H1 (cell line): ENCODE measurements at regions not wholly inside any gene's neighbourhood (a gene's known extent, or its start where the extent isn't known, plus 50 kb on each side); places are given as distances from the start of the nearest gene placed in this dataset.

ENCODE experiments used
- CTCF ChIA-PET: fragments of 300-600 bp; sonication (Branson Sonifier 250); formaldehyde crosslinking; loops from one replicate; lab custom pipeline; 2021; ENCODE audit not compliant: partially characterized antibody; lab: Charles Lee
- POLR2A ChIA-PET: fragments of 300-600 bp; sonication (Branson Sonifier 250); formaldehyde crosslinking; loops from one replicate; lab custom pipeline; 2021; ENCODE audit warnings: inconsistent platforms; ENCODE audit not compliant: partially characterized antibody; lab: Charles Lee
- DNase-seq, 2 experiments: peaks; one replicate each; pipeline versions ENCODE4 v3.0.0 to v3.0.0-alpha.2; 2010 to 2022; ENCODE audit warnings: low spot score in 2 of 2, low read depth in 1 of 2, mixed read lengths in 1 of 2
- FAIRE-seq: peaks from 2 replicates; lab custom pipeline; 2011; peaks lifted over from hg19 to GRCh38; lab: Jason Lieb, UNC
- H2AFZ ChIP-seq: 2 replicates; pipeline ENCODE4 v1.8.1; 2012; ENCODE audit warnings: low read length, inconsistent platforms
- H2AK5ac ChIP-seq: 2 replicates; pipeline ENCODE4 v1.6.1; 2013; ENCODE audit warnings: low read depth, low read length
- H2BK120ac ChIP-seq: replicated peaks from 2 replicates; pipeline ENCODE3; 2013; ENCODE audit warnings: low read depth, low read length, inconsistent platforms
- H2BK12ac ChIP-seq: 2 replicates; pipeline ENCODE4 v1.6.1; 2013; ENCODE audit warnings: low read depth, low read length
- H2BK15ac ChIP-seq: 2 replicates; pipeline ENCODE4 v1.6.1; 2013; ENCODE audit warnings: low read length
- H2BK20ac ChIP-seq: 2 replicates; pipeline ENCODE4 v1.6.1; 2013; ENCODE audit warnings: low read length
- H2BK5ac ChIP-seq: 2 replicates; pipeline ENCODE4 v1.6.1; 2013; ENCODE audit warnings: low read depth, low read length
- H3K14ac ChIP-seq: 2 replicates; pipeline ENCODE4 v1.6.1; 2013; ENCODE audit warnings: inconsistent platforms; ENCODE audit not compliant: insufficient read length
- H3K18ac ChIP-seq: 2 replicates; pipeline ENCODE4 v1.6.1; 2013; ENCODE audit warnings: low read length; ENCODE audit errors: extremely low read depth
- H3K23ac ChIP-seq: 2 replicates; pipeline ENCODE4 v1.6.1; 2013; ENCODE audit warnings: inconsistent platforms; ENCODE audit not compliant: insufficient read length
- H3K23me2 ChIP-seq: 2 replicates; pipeline ENCODE4 v1.6.1; 2013; ENCODE audit warnings: low read depth, low read length
- H3K27ac ChIP-seq: 2 replicates; pipeline ENCODE4 v1.6.1; 2011; ENCODE audit warnings: low read depth, low read length, inconsistent platforms
- H3K27me3 ChIP-seq, 4 experiments: replicated peaks in 1 of 4; 1 replicate in 1 of 4; 2 replicates in 3 of 4; pipeline versions ENCODE4 v1.6.1 to v1.8.1; 2011 to 2013; ENCODE audit warnings: low read length in 3 of 4, mild to moderate bottlenecking in 3 of 4, inconsistent platforms in 2 of 4, mixed read lengths in 2 of 4, moderate library complexity in 1 of 4; ENCODE audit not compliant: control insufficient read depth in 3 of 4, insufficient read depth in 3 of 4; ENCODE audit errors: extremely low read depth in 1 of 4
- H3K36me3 ChIP-seq, 4 experiments: 2 replicates each; pipeline versions ENCODE4 v1.6.1 to v1.8.1; 2011 to 2013; ENCODE audit warnings: mild to moderate bottlenecking in 4 of 4, low read length in 3 of 4, moderate library complexity in 2 of 4, control low read depth in 1 of 4, inconsistent platforms in 1 of 4; ENCODE audit not compliant: insufficient read depth in 4 of 4, control insufficient read depth in 2 of 4
- H3K4ac ChIP-seq: replicated peaks from 2 replicates; pipeline ENCODE3; 2013; ENCODE audit warnings: low read length, low read depth, mixed read lengths, inconsistent platforms; ENCODE audit not compliant: insufficient read length
- H3K4me1 ChIP-seq, 4 experiments: replicated peaks in 1 of 4; 1 replicate in 1 of 4; 2 replicates in 3 of 4; pipeline versions ENCODE4 v1.6.1 to v1.8.1; 2011 to 2013; ENCODE audit warnings: low read length in 3 of 4, inconsistent platforms in 2 of 4, mixed read lengths in 1 of 4; ENCODE audit not compliant: insufficient read depth in 4 of 4, control insufficient read depth in 3 of 4
- H3K4me2 ChIP-seq, 2 experiments: 2 replicates each; pipeline versions ENCODE4 v1.6.1 to v1.8.1; 2011 to 2013; ENCODE audit warnings: low read depth in 2 of 2, low read length in 2 of 2, control low read depth in 1 of 2, inconsistent platforms in 1 of 2, mild to moderate bottlenecking in 1 of 2; ENCODE audit not compliant: insufficient read depth in 1 of 2
- H3K4me3 ChIP-seq, 4 experiments: fragments of 200-600, 300-600 bp in 1 of 4; sonication (generic), shearing (Covaris generic), sonication (Bioruptor Twin) in 1 of 4; 2 replicates each; pipeline versions ENCODE4 v1.5.1 to v1.8.1; 2011 to 2016; ENCODE audit warnings: low read length in 4 of 4, low read depth in 3 of 4, control low read depth in 2 of 4, inconsistent platforms in 2 of 4, mild to moderate bottlenecking in 2 of 4, mixed read lengths in 1 of 4, moderate library complexity in 1 of 4; ENCODE audit not compliant: insufficient read depth in 2 of 4; ENCODE audit errors: extremely low read depth in 1 of 4
- H3K56ac ChIP-seq: replicated peaks from 2 replicates; pipeline ENCODE3; 2013; ENCODE audit warnings: low read depth, mild to moderate bottlenecking, mixed read lengths, low read length, inconsistent platforms; ENCODE audit not compliant: insufficient read length
- H3K79me1 ChIP-seq: 2 replicates; pipeline ENCODE4 v1.6.1; 2013; ENCODE audit warnings: low read depth, low read length, control low read depth
- H3K79me2 ChIP-seq, 2 experiments: 2 replicates each; pipeline versions ENCODE4 v1.6.1 to v1.8.1; 2012 to 2013; ENCODE audit warnings: low read length in 2 of 2, mild to moderate bottlenecking in 2 of 2, inconsistent platforms in 1 of 2; ENCODE audit not compliant: insufficient read depth in 2 of 2, control insufficient read depth in 1 of 2
- H3K9ac ChIP-seq, 4 experiments: replicated peaks in 1 of 4; 1 replicate in 1 of 4; 2 replicates in 3 of 4; pipeline versions ENCODE4 v1.6.1 to v1.8.1; 2011 to 2013; ENCODE audit warnings: low read depth in 3 of 4, low read length in 3 of 4, control low read depth in 2 of 4, mild to moderate bottlenecking in 2 of 4, moderate library complexity in 2 of 4, inconsistent platforms in 1 of 4; ENCODE audit errors: extremely low read depth in 1 of 4
- H3K9me3 ChIP-seq, 2 experiments: 2 replicates each; pipeline versions ENCODE4 v1.6.1 to v1.8.1; 2012 to 2013; ENCODE audit warnings: mild to moderate bottlenecking in 2 of 2, moderate library complexity in 2 of 2, control low read depth in 1 of 2, inconsistent platforms in 1 of 2, low read depth in 1 of 2, low read length in 1 of 2, mixed read lengths in 1 of 2; ENCODE audit not compliant: insufficient read depth in 2 of 2
- H4K20me1 ChIP-seq, 2 experiments: replicated peaks in 1 of 2; 2 replicates each; pipeline versions ENCODE3 to v1.8.1; 2011 to 2013; ENCODE audit warnings: inconsistent platforms in 2 of 2, low read length in 2 of 2, mild to moderate bottlenecking in 1 of 2; ENCODE audit not compliant: insufficient read depth in 2 of 2, control insufficient read depth in 1 of 2
- H4K5ac ChIP-seq: 2 replicates; pipeline ENCODE4 v1.6.1; 2013; ENCODE audit warnings: low read length, low read depth, mixed read lengths, inconsistent platforms; ENCODE audit not compliant: insufficient read length
- H4K8ac ChIP-seq: 2 replicates; pipeline ENCODE4 v1.8.0; 2013; ENCODE audit warnings: mild to moderate bottlenecking, moderate library complexity, low read length, inconsistent platforms; ENCODE audit not compliant: insufficient read depth; ENCODE audit errors: extremely low read depth
- H4K91ac ChIP-seq: replicated peaks from 2 replicates; pipeline ENCODE3; 2013; ENCODE audit warnings: low read length, mixed read lengths, inconsistent platforms; ENCODE audit not compliant: insufficient read length
- JUND ChIP-seq: IDR thresholded peaks from 2 replicates; pipeline ENCODE4 v1.6.1; 2011; ENCODE audit warnings: mild to moderate bottlenecking, improper control_type of control experiment, low read length
- POLR2A ChIP-seq, 2 experiments: IDR thresholded peaks; 1 replicate in 1 of 2; 2 replicates in 1 of 2; pipeline ENCODE4 v1.6.1; 2011; ENCODE audit warnings: low read depth in 2 of 2, low read length in 2 of 2, mild to moderate bottlenecking in 2 of 2; ENCODE audit errors: control extremely low read depth in 1 of 2
- POU5F1 ChIP-seq: IDR thresholded peaks from 2 replicates; pipeline ENCODE4 v1.6.1; 2011; ENCODE audit warnings: low read depth, mild to moderate bottlenecking, low read length, moderate library complexity
- RBBP5 ChIP-seq: IDR thresholded peaks from 2 replicates; pipeline ENCODE4 v1.7.1; 2012; ENCODE audit warnings: low read depth, mild to moderate bottlenecking, inconsistent platforms, low read length, moderate library complexity, borderline replicate concordance
- TF ChIP-seq, protein P1 (sequence below): IDR thresholded peaks from 2 replicates; pipeline ENCODE4 v1.6.1; 2011; ENCODE audit warnings: low read length, improper control_type of control experiment

DNA sequence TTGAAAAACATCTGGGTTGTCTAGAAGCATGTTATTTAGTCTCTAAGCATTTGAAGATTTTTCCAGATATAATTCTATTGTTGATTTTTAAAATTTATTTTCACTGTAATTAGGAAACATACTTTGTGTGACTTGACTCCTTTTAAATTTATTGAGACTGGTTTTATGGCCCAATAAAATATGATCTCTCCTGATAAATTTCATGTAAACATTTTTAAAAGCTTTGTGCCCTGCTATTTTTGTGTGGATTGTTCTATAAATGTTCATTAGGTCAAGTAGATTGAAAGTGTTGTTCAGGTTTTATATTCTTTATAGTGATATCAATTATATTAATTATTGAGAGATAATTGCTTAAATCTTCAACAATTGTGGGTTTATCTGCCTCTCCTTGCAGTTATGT lies 105.4 kb downstream of the RFX6 start:
- Histone ChIP-seq H3K23ac (no peak overlapping the region), H3K27ac (no peak overlapping the region), H4K91ac (no peak overlapping the region), H3K79me2 (no peaks in the 10 kb centered on the region), H4K20me1 (no peaks in the 10 kb centered on the region), H2BK20ac (no peak overlapping the region), H2AFZ (no peak overlapping the region), H3K23me2 (no peaks in the 10 kb centered on the region), H4K8ac (no peak overlapping the region), H4K5ac (no peak overlapping the region), H3K4me1 (no peaks in the 10 kb centered on the region), H3K36me3 (no peaks in the 10 kb centered on the region), H3K27me3 (no peaks in the 10 kb centered on the region), H2BK120ac (no peak overlapping the region), H2BK15ac (no peak overlapping the region), H3K79me1 (no peaks in the 10 kb centered on the region), H3K4me2 (no peak overlapping the region), H3K4me3 (no peak overlapping the region), H3K18ac (no peak overlapping the region), H3K56ac (no peak overlapping the region), H2AK5ac (no peak overlapping the region), H3K4ac (no peak overlapping the region), H2BK5ac (no peak overlapping the region), H3K9me3 (peaks cover 0 to 10% of the 10 kb centered on the region in 2 experiments; a peak in 2 of 4 replicates), H3K14ac (no peak overlapping the region), H3K9ac (no peak overlapping the region), H2BK12ac (no peak overlapping the region)
- ChIA-PET POLR2A (no interaction called here), CTCF (interaction anchor here (1.3 kb wide), 1 partner anchor 11 kb away, joined by 4 read pairs; no protein-coding TSS in a partner anchor)
- TF ChIP-seq RBBP5 (no peak), POLR2A (IDR thresholded peaks at IDR 0.05; ENCODE audit: control extremely low read depth in 1 of 2, low read depth in 2 of 2, low read length in 2 of 2) (no peak), JUND (no peak), POU5F1 (no peak)
- TF ChIP-seq, protein P1, sequence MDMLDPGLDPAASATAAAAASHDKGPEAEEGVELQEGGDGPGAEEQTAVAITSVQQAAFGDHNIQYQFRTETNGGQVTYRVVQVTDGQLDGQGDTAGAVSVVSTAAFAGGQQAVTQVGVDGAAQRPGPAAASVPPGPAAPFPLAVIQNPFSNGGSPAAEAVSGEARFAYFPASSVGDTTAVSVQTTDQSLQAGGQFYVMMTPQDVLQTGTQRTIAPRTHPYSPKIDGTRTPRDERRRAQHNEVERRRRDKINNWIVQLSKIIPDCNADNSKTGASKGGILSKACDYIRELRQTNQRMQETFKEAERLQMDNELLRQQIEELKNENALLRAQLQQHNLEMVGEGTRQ, result no peak
- no peak for FAIRE-seq
- DNase-seq, result no peak
